Keratinocyte (primary cell): ENCODE measurements at regions not wholly inside any gene's neighbourhood (a gene's known extent, or its start where the extent isn't known, plus 50 kb on each side); places are given as distances from the start of the nearest gene placed in this dataset.

Experiments
- DNase-seq: peaks from one replicate; pipeline ENCODE4 v3.0.0-alpha.2; 2011; ENCODE audit warnings: low read depth, missing footprints, low spot score
- FAIRE-seq: peaks from 2 replicates; lab custom pipeline; 2011; peaks lifted over from hg19 to GRCh38; lab: Jason Lieb, UNC
- H2AFZ ChIP-seq: 2 replicates; pipeline ENCODE4 v1.6.0; 2012; ENCODE audit warnings: low read length, control low read depth, inconsistent platforms; ENCODE audit not compliant: control insufficient read depth
- H3K27ac ChIP-seq: 2 replicates; pipeline ENCODE4 v1.5.1; 2011; ENCODE audit warnings: low read length; ENCODE audit not compliant: control insufficient read depth, insufficient read depth
- H3K27me3 ChIP-seq: 3 replicates; pipeline ENCODE4 v1.6.0; 2011; ENCODE audit warnings: low read length; ENCODE audit not compliant: control insufficient read depth, insufficient read depth; ENCODE audit errors: extremely low read depth
- H3K36me3 ChIP-seq, 2 experiments: 2 replicates in 1 of 2; 3 replicates in 1 of 2; pipeline ENCODE4 v1.5.1; 2011; ENCODE audit warnings: low read length in 2 of 2, mild to moderate bottlenecking in 1 of 2; ENCODE audit not compliant: control insufficient read depth in 2 of 2, insufficient read depth in 2 of 2; ENCODE audit errors: extremely low read depth in 1 of 2
- H3K4me1 ChIP-seq: 3 replicates; pipeline ENCODE4 v1.5.1; 2011; ENCODE audit warnings: low read length; ENCODE audit not compliant: control insufficient read depth, insufficient read depth; ENCODE audit errors: extremely low read depth
- H3K4me2 ChIP-seq: 3 replicates; pipeline ENCODE4 v1.6.0; 2011; ENCODE audit warnings: low read depth, low read length; ENCODE audit not compliant: control insufficient read depth, insufficient read depth; ENCODE audit errors: extremely low read depth
- H3K4me3 ChIP-seq, 3 experiments: fragments of 200-600 bp in 1 of 3; sonication (generic) in 1 of 3; 2 replicates in 2 of 3; 3 replicates in 1 of 3; pipeline ENCODE4 v1.5.1; 2011 to 2016; ENCODE audit warnings: low read length in 3 of 3, mild to moderate bottlenecking in 3 of 3, control low read depth in 2 of 3, inconsistent platforms in 1 of 3, low read depth in 1 of 3, mixed read lengths in 1 of 3, mixed run types in 1 of 3, moderate library complexity in 1 of 3; ENCODE audit not compliant: control insufficient read depth in 2 of 3, insufficient read depth in 2 of 3; ENCODE audit errors: extremely low read depth in 1 of 3
- H3K79me2 ChIP-seq: 2 replicates; pipeline ENCODE4 v1.6.0; 2012; ENCODE audit warnings: low read length; ENCODE audit not compliant: control insufficient read depth, insufficient read depth
- H3K9ac ChIP-seq: 3 replicates; pipeline ENCODE4 v1.6.0; 2011; ENCODE audit warnings: low read length; ENCODE audit not compliant: control insufficient read depth, insufficient read depth; ENCODE audit errors: extremely low read depth
- H3K9me1 ChIP-seq: 3 replicates; pipeline ENCODE4 v1.6.0; 2011; ENCODE audit warnings: low read length; ENCODE audit not compliant: control insufficient read depth, insufficient read depth; ENCODE audit errors: extremely low read depth
- H3K9me3 ChIP-seq: 2 replicates; pipeline ENCODE4 v1.5.1; 2012; ENCODE audit warnings: low read depth, low read length; ENCODE audit not compliant: control insufficient read depth
- H4K20me1 ChIP-seq: 3 replicates; pipeline ENCODE4 v1.6.0; 2011; ENCODE audit warnings: low read length; ENCODE audit not compliant: control insufficient read depth, insufficient read depth; ENCODE audit errors: extremely low read depth
- EZH2 ChIP-seq: IDR thresholded peaks from one replicate; pipeline ENCODE4 v1.6.1; 2012; ENCODE audit warnings: inconsistent platforms, mild to moderate bottlenecking, low read length, moderate library complexity
- dilution Hi-C: fragments of 300-500 bp; cut with MboI; formaldehyde crosslinking; loops from one replicate; pipeline ENCODE4 v1.7.0; 2020; ENCODE audit warnings: low sequenced_read_pairs; ENCODE audit not compliant: extremely low pct_ligation_motif_present
- TF ChIP-seq, protein P1 (sequence below), 3 experiments: IDR thresholded peaks in 1 of 3; conservative IDR thresholded peaks in 1 of 3; optimal IDR thresholded peaks in 1 of 3; 2 replicates in 2 of 3; 3 replicates in 1 of 3; pipeline versions ENCODE3 to v1.5.1; 2011; ENCODE audit warnings: low read length in 3 of 3, mild to moderate bottlenecking in 3 of 3, moderate library complexity in 2 of 3, control low read depth in 1 of 3, inconsistent platforms in 1 of 3; ENCODE audit not compliant: insufficient read depth in 2 of 3; ENCODE audit errors: extremely low read depth in 1 of 3

DNA sequence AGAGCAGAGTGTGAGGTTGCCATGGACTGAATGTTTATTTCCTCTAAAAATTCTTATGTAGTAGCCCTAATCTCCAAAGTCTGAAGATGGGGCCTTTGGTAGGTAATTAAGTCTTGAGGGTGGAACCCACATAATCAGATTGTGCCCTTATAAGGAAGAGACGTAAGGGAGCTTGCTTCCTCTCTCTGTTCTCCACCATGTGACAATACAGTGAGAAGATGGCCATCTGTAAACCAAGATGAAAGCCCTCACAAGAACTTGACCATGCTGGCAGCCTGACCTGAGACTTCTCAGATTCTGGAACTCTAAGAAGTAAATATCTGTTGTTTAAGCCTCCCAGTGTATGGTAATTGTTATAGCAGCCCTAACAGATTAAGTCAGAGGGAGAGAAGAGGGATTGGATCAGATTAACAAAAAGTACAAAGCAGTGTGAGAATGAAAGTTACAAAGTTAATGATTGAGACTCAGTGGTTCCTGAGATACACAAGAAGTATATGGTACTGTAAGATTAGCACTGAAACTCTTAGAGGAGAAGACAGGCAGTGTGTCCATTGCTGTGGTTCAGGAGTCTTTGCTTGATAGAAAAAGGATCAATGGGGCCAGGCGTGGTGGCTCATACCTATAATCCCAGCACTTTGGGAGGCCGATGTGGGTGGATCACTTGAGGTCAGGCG lies 82.5 kb upstream of the GC start:
- Histone ChIP-seq H3K9me3 (no peaks in the 10 kb centered on the region), H3K4me2 (no peak overlapping the region), H3K27me3 (no peaks in the 10 kb centered on the region), H3K27ac (no peak overlapping the region), H3K4me1 (no peaks in the 10 kb centered on the region), H4K20me1 (no peaks in the 10 kb centered on the region), H3K36me3 (no peaks in the 10 kb centered on the region), H3K79me2 (no peaks in the 10 kb centered on the region), H3K9ac (no peak overlapping the region), H3K9me1 (no peaks in the 10 kb centered on the region), H2AFZ (no peak overlapping the region), H3K4me3 (no peak overlapping the region)
- no peak for FAIRE-seq
- DNase-seq = no peak
- dilution Hi-C loops = no loop called here
- TF ChIP-seq, protein P1, sequence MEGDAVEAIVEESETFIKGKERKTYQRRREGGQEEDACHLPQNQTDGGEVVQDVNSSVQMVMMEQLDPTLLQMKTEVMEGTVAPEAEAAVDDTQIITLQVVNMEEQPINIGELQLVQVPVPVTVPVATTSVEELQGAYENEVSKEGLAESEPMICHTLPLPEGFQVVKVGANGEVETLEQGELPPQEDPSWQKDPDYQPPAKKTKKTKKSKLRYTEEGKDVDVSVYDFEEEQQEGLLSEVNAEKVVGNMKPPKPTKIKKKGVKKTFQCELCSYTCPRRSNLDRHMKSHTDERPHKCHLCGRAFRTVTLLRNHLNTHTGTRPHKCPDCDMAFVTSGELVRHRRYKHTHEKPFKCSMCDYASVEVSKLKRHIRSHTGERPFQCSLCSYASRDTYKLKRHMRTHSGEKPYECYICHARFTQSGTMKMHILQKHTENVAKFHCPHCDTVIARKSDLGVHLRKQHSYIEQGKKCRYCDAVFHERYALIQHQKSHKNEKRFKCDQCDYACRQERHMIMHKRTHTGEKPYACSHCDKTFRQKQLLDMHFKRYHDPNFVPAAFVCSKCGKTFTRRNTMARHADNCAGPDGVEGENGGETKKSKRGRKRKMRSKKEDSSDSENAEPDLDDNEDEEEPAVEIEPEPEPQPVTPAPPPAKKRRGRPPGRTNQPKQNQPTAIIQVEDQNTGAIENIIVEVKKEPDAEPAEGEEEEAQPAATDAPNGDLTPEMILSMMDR (optimal IDR thresholded peaks at IDR 0.05 in 1 of 3, IDR thresholded peaks at IDR 0.05 in 1 of 3, conservative IDR thresholded peaks at IDR 0.05 in 1 of 3; ENCODE audit: extremely low read depth in 1 of 3, insufficient read depth in 2 of 3, low read length in 3 of 3) = no peak
- TF ChIP-seq EZH2 = no peak

DNA sequence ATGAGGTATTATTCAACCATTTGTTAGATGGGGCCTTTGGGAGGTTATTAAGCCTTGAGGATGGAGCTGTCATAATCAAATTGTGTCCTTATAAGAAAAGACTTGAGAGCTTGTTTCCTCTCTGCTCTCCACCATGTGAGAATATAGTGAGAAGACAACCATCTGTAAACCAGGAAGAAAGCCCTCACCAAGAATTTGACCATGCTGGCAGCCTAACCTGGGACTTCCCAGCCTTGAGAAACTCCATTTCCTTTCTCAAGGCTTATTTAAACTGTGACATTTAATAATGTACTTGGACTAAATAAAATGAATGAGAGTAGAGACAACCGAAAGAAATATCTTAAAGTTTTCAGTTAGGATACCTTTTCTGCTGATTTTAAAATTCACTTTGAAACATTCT lies 83.7 kb upstream of the GC start:
- no peak overlapping the region for H3K4me2 ChIP-seq
- no peak for FAIRE-seq
- no peak overlapping the region for H2AFZ ChIP-seq
- H3K9me1 ChIP-seq = no peaks in the 10 kb centered on the region
- H3K9ac ChIP-seq = no peak overlapping the region
- no peaks in the 10 kb centered on the region for H4K20me1 ChIP-seq
- dilution Hi-C loops = no loop called here
- H3K27me3 ChIP-seq = no peaks in the 10 kb centered on the region
- no peak overlapping the region for H3K4me3 ChIP-seq
- TF ChIP-seq EZH2 = no peak
- TF ChIP-seq, protein P1 (optimal IDR thresholded peaks at IDR 0.05 in 1 of 3, IDR thresholded peaks at IDR 0.05 in 1 of 3, conservative IDR thresholded peaks at IDR 0.05 in 1 of 3; ENCODE audit: extremely low read depth in 1 of 3, insufficient read depth in 2 of 3, low read length in 3 of 3) = no peak
- no peaks in the 10 kb centered on the region for H3K36me3 ChIP-seq
- DNase-seq = no peak
- no peaks in the 10 kb centered on the region for H3K79me2 ChIP-seq
- no peak overlapping the region for H3K27ac ChIP-seq
- no peaks in the 10 kb centered on the region for H3K4me1 ChIP-seq
- H3K9me3 ChIP-seq = no peaks in the 10 kb centered on the region
